GM10266 (cell line): ENCODE measurements at regions not wholly inside any gene's neighbourhood (a gene's known extent, or its start where the extent isn't known, plus 50 kb on each side); places are given as distances from the start of the nearest gene placed in this dataset.

Source experiments
- DNase-seq: peaks from one replicate; pipeline ENCODE4 v3.0.0; 2012; ENCODE audit errors: extremely low spot score
- TF ChIP-seq, protein P1 (sequence below): IDR thresholded peaks from 2 replicates; pipeline ENCODE4 v1.5.1; 2012; ENCODE audit warnings: mild to moderate bottlenecking, low read depth; ENCODE audit not compliant: control insufficient read depth, insufficient read depth; ENCODE audit errors: missing control alignments

DNA sequence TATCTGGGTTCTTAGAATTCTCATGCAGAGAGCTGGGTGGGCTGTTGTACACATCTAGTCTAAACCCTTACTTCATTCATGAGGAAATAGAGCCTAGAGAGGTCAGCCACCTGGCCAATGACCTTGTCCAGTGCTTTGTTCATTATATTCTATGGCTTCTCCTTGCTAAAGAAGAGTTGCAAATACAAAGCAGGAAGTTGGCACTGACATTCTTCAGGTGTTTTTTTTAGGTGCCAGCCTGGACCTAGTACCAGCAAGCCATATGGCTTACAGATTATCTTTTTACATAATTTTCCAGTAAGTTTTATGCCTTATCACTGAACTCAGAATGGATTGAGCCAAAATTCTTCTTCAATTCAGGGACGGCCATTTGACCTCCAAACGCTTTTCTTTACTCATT is 54.7 kb upstream of the PGM2 start:
- no peak for DNase-seq

DNA sequence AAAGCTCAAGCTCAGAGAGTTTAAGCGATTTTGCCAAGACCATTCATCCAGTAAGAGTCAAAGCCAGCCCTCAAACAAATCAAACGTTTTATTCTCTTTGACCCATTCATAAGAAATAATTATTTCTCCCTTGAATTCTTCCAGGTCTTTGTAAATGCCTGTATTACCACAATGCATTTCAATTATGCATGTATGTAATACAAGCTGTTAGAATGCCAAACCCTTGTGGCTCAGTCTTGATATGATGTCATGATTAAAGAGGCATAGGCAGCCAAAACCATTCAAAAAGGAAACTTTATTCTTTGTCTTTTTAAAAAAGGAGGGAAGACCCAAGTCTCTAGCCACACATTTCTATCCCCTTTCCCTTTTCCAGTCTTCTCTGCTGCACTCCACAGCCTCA is 56.5 kb upstream of the PGM2 start:
- DNase-seq = no peak

More for the DNA sequence above, 54.7 kb upstream of the PGM2 start:
- TF ChIP-seq, protein P1, sequence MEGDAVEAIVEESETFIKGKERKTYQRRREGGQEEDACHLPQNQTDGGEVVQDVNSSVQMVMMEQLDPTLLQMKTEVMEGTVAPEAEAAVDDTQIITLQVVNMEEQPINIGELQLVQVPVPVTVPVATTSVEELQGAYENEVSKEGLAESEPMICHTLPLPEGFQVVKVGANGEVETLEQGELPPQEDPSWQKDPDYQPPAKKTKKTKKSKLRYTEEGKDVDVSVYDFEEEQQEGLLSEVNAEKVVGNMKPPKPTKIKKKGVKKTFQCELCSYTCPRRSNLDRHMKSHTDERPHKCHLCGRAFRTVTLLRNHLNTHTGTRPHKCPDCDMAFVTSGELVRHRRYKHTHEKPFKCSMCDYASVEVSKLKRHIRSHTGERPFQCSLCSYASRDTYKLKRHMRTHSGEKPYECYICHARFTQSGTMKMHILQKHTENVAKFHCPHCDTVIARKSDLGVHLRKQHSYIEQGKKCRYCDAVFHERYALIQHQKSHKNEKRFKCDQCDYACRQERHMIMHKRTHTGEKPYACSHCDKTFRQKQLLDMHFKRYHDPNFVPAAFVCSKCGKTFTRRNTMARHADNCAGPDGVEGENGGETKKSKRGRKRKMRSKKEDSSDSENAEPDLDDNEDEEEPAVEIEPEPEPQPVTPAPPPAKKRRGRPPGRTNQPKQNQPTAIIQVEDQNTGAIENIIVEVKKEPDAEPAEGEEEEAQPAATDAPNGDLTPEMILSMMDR = no peak

DNA sequence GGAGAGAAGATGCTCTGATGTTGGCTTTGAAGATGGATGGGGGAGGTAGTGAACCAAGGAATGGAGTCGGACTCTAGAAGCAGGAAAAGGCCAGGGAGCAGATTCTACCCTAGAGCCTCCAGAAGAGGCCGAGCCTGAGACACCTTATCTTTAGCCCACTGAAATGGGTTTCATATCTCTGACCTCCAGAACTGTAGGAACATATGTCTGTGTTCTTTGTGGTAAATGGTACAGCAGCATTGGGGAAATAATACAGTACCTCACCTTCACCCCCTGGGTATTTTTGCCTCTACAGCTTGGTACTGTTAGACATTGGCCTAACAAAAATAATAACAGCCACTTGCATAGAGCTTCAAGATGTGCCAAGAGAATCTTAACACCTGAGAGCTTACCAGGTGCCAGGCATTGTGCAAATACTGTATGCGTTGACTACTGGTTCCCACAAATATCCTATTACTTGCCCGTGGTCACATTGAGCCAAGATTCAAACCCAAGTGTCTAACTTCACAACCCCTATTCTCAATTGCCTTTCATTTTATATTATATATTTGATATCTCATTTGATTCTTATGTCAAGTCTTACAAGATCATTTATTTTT is 57.0 kb upstream of the PGM2 start:
- TF ChIP-seq, protein P1 = no peak
- DNase-seq = no peak

More for the DNA sequence above, 56.5 kb upstream of the PGM2 start:
- TF ChIP-seq, protein P1 = no peak

DNA sequence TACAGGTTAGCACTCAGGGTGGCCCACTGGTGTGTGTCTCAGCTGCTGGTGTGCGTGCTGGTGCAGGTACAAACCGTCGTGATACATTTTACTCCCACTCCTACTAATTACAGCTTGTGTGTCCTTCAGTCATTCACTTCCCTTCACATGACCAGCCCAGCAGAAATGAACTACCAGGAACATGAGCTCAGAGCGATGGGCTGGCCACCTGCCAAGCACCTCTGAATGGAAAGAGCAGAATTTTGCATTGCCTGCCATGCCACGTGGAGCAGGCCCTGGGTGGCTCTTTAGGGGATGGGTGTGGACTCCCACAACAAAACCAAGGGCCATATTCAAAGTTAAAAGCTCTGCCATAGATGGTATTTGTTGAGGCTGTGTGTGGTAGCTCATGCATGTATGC is 58.9 kb upstream of the PGM2 start:
- TF ChIP-seq, protein P1 = no peak
- DNase-seq = no peak

DNA sequence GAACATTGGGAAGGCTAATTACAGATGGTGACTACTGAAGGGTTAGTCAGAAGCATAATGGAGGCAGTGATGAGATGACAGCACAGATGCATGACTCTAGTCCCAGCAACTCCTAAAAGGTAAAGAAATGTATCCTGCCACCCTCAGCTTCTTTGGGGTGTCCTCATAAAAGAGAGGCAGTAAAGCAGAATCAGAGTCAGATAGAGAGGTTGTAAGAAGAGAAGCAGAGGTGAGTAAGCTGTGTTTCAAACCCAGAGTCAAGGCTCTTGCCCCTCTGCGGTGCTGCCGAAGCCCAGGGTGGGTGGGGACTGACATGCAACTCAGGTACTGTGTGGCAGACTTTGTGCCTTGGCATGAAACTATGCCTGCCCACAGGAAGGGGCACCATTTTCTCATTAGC is 59.5 kb upstream of the PGM2 start:
- TF ChIP-seq, protein P1 = no peak
- DNase-seq = no peak

DNA sequence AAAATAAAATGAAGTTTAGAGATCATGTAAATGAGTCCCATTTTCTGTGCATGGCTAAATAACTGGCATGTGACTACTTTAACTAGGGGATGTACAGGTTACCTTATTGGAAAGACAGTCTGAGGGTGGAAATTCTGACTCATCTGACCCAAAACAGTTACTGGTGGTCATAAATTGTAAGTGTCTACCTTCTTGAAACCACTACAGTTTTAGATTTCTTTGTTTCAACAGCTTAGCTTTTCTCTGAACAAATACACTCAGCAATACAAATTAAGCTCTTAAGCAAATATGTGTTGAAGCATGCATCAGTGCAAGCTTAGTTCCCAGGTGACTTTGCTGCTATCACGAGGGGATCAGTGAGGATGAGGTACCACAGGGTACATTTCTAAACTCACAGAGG is 60.7 kb upstream of the PGM2 start:
- DNase-seq = peak; percentile 22
- TF ChIP-seq, protein P1 = no peak

DNA sequence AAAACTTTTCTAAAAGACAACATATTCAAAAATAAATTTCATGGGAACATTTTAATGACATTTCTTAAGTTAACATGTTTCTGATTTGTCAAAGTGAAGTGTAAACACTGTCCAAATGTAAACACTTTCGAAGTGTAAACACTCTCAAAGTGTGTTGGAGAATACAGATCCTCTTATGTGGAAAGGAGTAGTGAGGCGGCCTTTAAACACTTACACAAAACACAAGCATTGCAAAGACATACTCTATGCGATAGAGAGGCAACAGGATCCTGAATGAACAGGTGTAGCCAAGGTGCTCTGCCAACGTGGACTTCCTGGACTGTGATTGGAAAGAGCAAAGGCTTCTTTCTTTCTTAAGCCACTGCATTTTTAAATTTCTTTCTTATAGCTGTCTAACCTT is 62.7 kb upstream of the PGM2 start:
- DNase-seq = no peak
- TF ChIP-seq, protein P1 = no peak
